H1 (cell line): ENCODE measurements at regions not wholly inside any gene's neighbourhood (a gene's known extent, or its start where the extent isn't known, plus 50 kb on each side); places are given as distances from the start of the nearest gene placed in this dataset.

Experiments
- CTCF ChIA-PET: fragments of 300-600 bp; sonication (Branson Sonifier 250); formaldehyde crosslinking; loops from one replicate; lab custom pipeline; 2021; ENCODE audit not compliant: partially characterized antibody; lab: Charles Lee
- POLR2A ChIA-PET: fragments of 300-600 bp; sonication (Branson Sonifier 250); formaldehyde crosslinking; loops from one replicate; lab custom pipeline; 2021; ENCODE audit warnings: inconsistent platforms; ENCODE audit not compliant: partially characterized antibody; lab: Charles Lee
- DNase-seq, 2 experiments: peaks; one replicate each; pipeline versions ENCODE4 v3.0.0 to v3.0.0-alpha.2; 2010 to 2022; ENCODE audit warnings: low spot score in 2 of 2, low read depth in 1 of 2, mixed read lengths in 1 of 2
- FAIRE-seq: peaks from 2 replicates; lab custom pipeline; 2011; peaks lifted over from hg19 to GRCh38; lab: Jason Lieb, UNC
- H2AFZ ChIP-seq: 2 replicates; pipeline ENCODE4 v1.8.1; 2012; ENCODE audit warnings: low read length, inconsistent platforms
- H2AK5ac ChIP-seq: 2 replicates; pipeline ENCODE4 v1.6.1; 2013; ENCODE audit warnings: low read depth, low read length
- H2BK120ac ChIP-seq: replicated peaks from 2 replicates; pipeline ENCODE3; 2013; ENCODE audit warnings: low read depth, low read length, inconsistent platforms
- H2BK12ac ChIP-seq: 2 replicates; pipeline ENCODE4 v1.6.1; 2013; ENCODE audit warnings: low read depth, low read length
- H2BK15ac ChIP-seq: 2 replicates; pipeline ENCODE4 v1.6.1; 2013; ENCODE audit warnings: low read length
- H2BK20ac ChIP-seq: 2 replicates; pipeline ENCODE4 v1.6.1; 2013; ENCODE audit warnings: low read length
- H2BK5ac ChIP-seq: 2 replicates; pipeline ENCODE4 v1.6.1; 2013; ENCODE audit warnings: low read depth, low read length
- H3K14ac ChIP-seq: 2 replicates; pipeline ENCODE4 v1.6.1; 2013; ENCODE audit warnings: inconsistent platforms; ENCODE audit not compliant: insufficient read length
- H3K18ac ChIP-seq: 2 replicates; pipeline ENCODE4 v1.6.1; 2013; ENCODE audit warnings: low read length; ENCODE audit errors: extremely low read depth
- H3K23ac ChIP-seq: 2 replicates; pipeline ENCODE4 v1.6.1; 2013; ENCODE audit warnings: inconsistent platforms; ENCODE audit not compliant: insufficient read length
- H3K23me2 ChIP-seq: 2 replicates; pipeline ENCODE4 v1.6.1; 2013; ENCODE audit warnings: low read depth, low read length
- H3K27ac ChIP-seq: 2 replicates; pipeline ENCODE4 v1.6.1; 2011; ENCODE audit warnings: low read depth, low read length, inconsistent platforms
- H3K27me3 ChIP-seq, 4 experiments: replicated peaks in 1 of 4; 1 replicate in 1 of 4; 2 replicates in 3 of 4; pipeline versions ENCODE4 v1.6.1 to v1.8.1; 2011 to 2013; ENCODE audit warnings: low read length in 3 of 4, mild to moderate bottlenecking in 3 of 4, inconsistent platforms in 2 of 4, mixed read lengths in 2 of 4, moderate library complexity in 1 of 4; ENCODE audit not compliant: control insufficient read depth in 3 of 4, insufficient read depth in 3 of 4; ENCODE audit errors: extremely low read depth in 1 of 4
- H3K36me3 ChIP-seq, 4 experiments: 2 replicates each; pipeline versions ENCODE4 v1.6.1 to v1.8.1; 2011 to 2013; ENCODE audit warnings: mild to moderate bottlenecking in 4 of 4, low read length in 3 of 4, moderate library complexity in 2 of 4, control low read depth in 1 of 4, inconsistent platforms in 1 of 4; ENCODE audit not compliant: insufficient read depth in 4 of 4, control insufficient read depth in 2 of 4
- H3K4ac ChIP-seq: replicated peaks from 2 replicates; pipeline ENCODE3; 2013; ENCODE audit warnings: low read length, low read depth, mixed read lengths, inconsistent platforms; ENCODE audit not compliant: insufficient read length
- H3K4me1 ChIP-seq, 4 experiments: replicated peaks in 1 of 4; 1 replicate in 1 of 4; 2 replicates in 3 of 4; pipeline versions ENCODE4 v1.6.1 to v1.8.1; 2011 to 2013; ENCODE audit warnings: low read length in 3 of 4, inconsistent platforms in 2 of 4, mixed read lengths in 1 of 4; ENCODE audit not compliant: insufficient read depth in 4 of 4, control insufficient read depth in 3 of 4
- H3K4me2 ChIP-seq, 2 experiments: 2 replicates each; pipeline versions ENCODE4 v1.6.1 to v1.8.1; 2011 to 2013; ENCODE audit warnings: low read depth in 2 of 2, low read length in 2 of 2, control low read depth in 1 of 2, inconsistent platforms in 1 of 2, mild to moderate bottlenecking in 1 of 2; ENCODE audit not compliant: insufficient read depth in 1 of 2
- H3K4me3 ChIP-seq, 4 experiments: fragments of 200-600, 300-600 bp in 1 of 4; sonication (generic), shearing (Covaris generic), sonication (Bioruptor Twin) in 1 of 4; 2 replicates each; pipeline versions ENCODE4 v1.5.1 to v1.8.1; 2011 to 2016; ENCODE audit warnings: low read length in 4 of 4, low read depth in 3 of 4, control low read depth in 2 of 4, inconsistent platforms in 2 of 4, mild to moderate bottlenecking in 2 of 4, mixed read lengths in 1 of 4, moderate library complexity in 1 of 4; ENCODE audit not compliant: insufficient read depth in 2 of 4; ENCODE audit errors: extremely low read depth in 1 of 4
- H3K56ac ChIP-seq: replicated peaks from 2 replicates; pipeline ENCODE3; 2013; ENCODE audit warnings: low read depth, mild to moderate bottlenecking, mixed read lengths, low read length, inconsistent platforms; ENCODE audit not compliant: insufficient read length
- H3K79me1 ChIP-seq: 2 replicates; pipeline ENCODE4 v1.6.1; 2013; ENCODE audit warnings: low read depth, low read length, control low read depth
- H3K79me2 ChIP-seq, 2 experiments: 2 replicates each; pipeline versions ENCODE4 v1.6.1 to v1.8.1; 2012 to 2013; ENCODE audit warnings: low read length in 2 of 2, mild to moderate bottlenecking in 2 of 2, inconsistent platforms in 1 of 2; ENCODE audit not compliant: insufficient read depth in 2 of 2, control insufficient read depth in 1 of 2
- H3K9ac ChIP-seq, 4 experiments: replicated peaks in 1 of 4; 1 replicate in 1 of 4; 2 replicates in 3 of 4; pipeline versions ENCODE4 v1.6.1 to v1.8.1; 2011 to 2013; ENCODE audit warnings: low read depth in 3 of 4, low read length in 3 of 4, control low read depth in 2 of 4, mild to moderate bottlenecking in 2 of 4, moderate library complexity in 2 of 4, inconsistent platforms in 1 of 4; ENCODE audit errors: extremely low read depth in 1 of 4
- H3K9me3 ChIP-seq, 2 experiments: 2 replicates each; pipeline versions ENCODE4 v1.6.1 to v1.8.1; 2012 to 2013; ENCODE audit warnings: mild to moderate bottlenecking in 2 of 2, moderate library complexity in 2 of 2, control low read depth in 1 of 2, inconsistent platforms in 1 of 2, low read depth in 1 of 2, low read length in 1 of 2, mixed read lengths in 1 of 2; ENCODE audit not compliant: insufficient read depth in 2 of 2
- H4K20me1 ChIP-seq, 2 experiments: replicated peaks in 1 of 2; 2 replicates each; pipeline versions ENCODE3 to v1.8.1; 2011 to 2013; ENCODE audit warnings: inconsistent platforms in 2 of 2, low read length in 2 of 2, mild to moderate bottlenecking in 1 of 2; ENCODE audit not compliant: insufficient read depth in 2 of 2, control insufficient read depth in 1 of 2
- H4K5ac ChIP-seq: 2 replicates; pipeline ENCODE4 v1.6.1; 2013; ENCODE audit warnings: low read length, low read depth, mixed read lengths, inconsistent platforms; ENCODE audit not compliant: insufficient read length
- H4K8ac ChIP-seq: 2 replicates; pipeline ENCODE4 v1.8.0; 2013; ENCODE audit warnings: mild to moderate bottlenecking, moderate library complexity, low read length, inconsistent platforms; ENCODE audit not compliant: insufficient read depth; ENCODE audit errors: extremely low read depth
- H4K91ac ChIP-seq: replicated peaks from 2 replicates; pipeline ENCODE3; 2013; ENCODE audit warnings: low read length, mixed read lengths, inconsistent platforms; ENCODE audit not compliant: insufficient read length
- CHD1 ChIP-seq: IDR thresholded peaks from 2 replicates; pipeline ENCODE4 v1.6.1; 2012; ENCODE audit warnings: low read depth, low read length, improper control_type of control experiment
- WGBS, 2 experiments: shearing (Covaris generic) in 1 of 2; methylation state at CpG; one replicate each; pipeline versions ENCODE4 v1.1.6 to v1.1.7; 2013 to 2015; ENCODE audit warnings: low lambda C conversion rate in 2 of 2, mixed read lengths in 2 of 2, inconsistent platforms in 1 of 2, low coverage in 1 of 2, missing lambda C conversion rate in 1 of 2; ENCODE audit not compliant: insufficient replicate concordance in 2 of 2, insufficient coverage in 1 of 2, insufficient read length in 1 of 2; ENCODE audit errors: extremely low coverage in 1 of 2, missing lambda C conversion rate in 1 of 2; 5-methylcytosine and 5-hydroxymethylcytosine counted together

DNA sequence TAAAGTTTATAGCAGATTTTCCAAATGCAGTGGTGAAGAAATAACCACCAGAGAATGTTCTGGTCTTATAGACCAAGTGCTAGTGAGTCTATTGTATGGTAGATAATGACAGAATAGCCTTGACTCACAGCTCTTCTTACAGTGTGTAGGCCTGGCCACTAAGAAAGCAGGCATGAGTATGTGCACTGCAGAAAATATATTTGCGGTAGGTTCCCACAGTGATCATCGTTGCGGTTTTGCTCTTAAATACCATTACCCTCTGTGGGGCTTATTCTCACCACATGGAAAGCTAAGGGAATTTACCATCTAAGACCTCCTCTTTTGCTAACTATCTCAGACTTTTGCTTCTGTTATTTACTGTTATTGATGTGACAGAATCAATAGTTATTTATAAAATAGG, 212.3 kb upstream of the SYNDIG1 start:
- no peak overlapping the region for H3K56ac ChIP-seq
- no peaks in the 10 kb centered on the region for H3K27me3 ChIP-seq
- H4K20me1 ChIP-seq: peaks cover 0 to 3% of the 10 kb centered on the region in 2 experiments
- no peak overlapping the region for H2BK12ac ChIP-seq
- no peaks in the 10 kb centered on the region for H3K4me1 ChIP-seq
- H3K79me1 ChIP-seq: no peaks in the 10 kb centered on the region
- DNase-seq: no peak
- no peak overlapping the region for H3K27ac ChIP-seq
- H3K14ac ChIP-seq: no peak overlapping the region
- no peaks in the 10 kb centered on the region for H3K36me3 ChIP-seq
- FAIRE-seq: no peak
- H3K4ac ChIP-seq: no peak overlapping the region
- CTCF ChIA-PET: interaction anchor here (1.0 kb wide), 1 partner anchor 13 kb away, joined by 5 read pairs; no protein-coding TSS in a partner anchor
- no peak overlapping the region for H2BK120ac ChIP-seq
- no peak overlapping the region for H2BK5ac ChIP-seq
- 98% methylated on average over 3 of the region's 3 CpGs; no CpG with 5 or more reads in 1 of the 2 experiments for WGBS, 2 experiments
- H2BK20ac ChIP-seq: no peak overlapping the region
- no peak overlapping the region for H3K4me2 ChIP-seq
- no peaks in the 10 kb centered on the region for H3K9me3 ChIP-seq
- H4K91ac ChIP-seq: no peak overlapping the region
- no peak overlapping the region for H2AFZ ChIP-seq
- no peak overlapping the region for H2BK15ac ChIP-seq
- no peak for TF ChIP-seq CHD1
- TF ChIP-seq, all 59 proteins: peak for 0
- Histone ChIP-seq H4K5ac (no peak overlapping the region), H3K23ac (no peak overlapping the region), H3K79me2 (no peaks in the 10 kb centered on the region), H3K18ac (no peak overlapping the region), H3K23me2 (no peaks in the 10 kb centered on the region), H3K4me3 (no peak overlapping the region), H3K9ac (no peak overlapping the region), H2AK5ac (no peak overlapping the region), H4K8ac (no peak overlapping the region)
- POLR2A ChIA-PET: no interaction called here
